ENCODE measurements at regions not wholly inside any gene's neighbourhood (a gene's known extent, or its start where the extent isn't known, plus 50 kb on each side); places are given as distances from the start of the nearest gene placed in this dataset.

- H3K9me3 ChIP-seq (ENCODE audit: control insufficient read depth in 2 of 3, insufficient read depth in 1 of 3, low read length in 3 of 3): no peaks in the 10 kb centered on the region
- H3K27ac ChIP-seq (ENCODE audit: low read depth in 2 of 2, low read length in 2 of 2): no peak overlapping the region
- DNase-seq: no peak
- H3K27me3 ChIP-seq (ENCODE audit: control insufficient read depth, insufficient read depth, low read length): no peaks in the 10 kb centered on the region
- H3K9ac ChIP-seq (ENCODE audit: low read length in 3 of 3): no peak overlapping the region
- no peaks in the 10 kb centered on the region for H3K4me1 ChIP-seq (ENCODE audit: control insufficient read depth in 2 of 3, insufficient read depth in 2 of 3, low read depth in 1 of 3, low read length in 3 of 3)
- TF ChIP-seq, protein P1, sequence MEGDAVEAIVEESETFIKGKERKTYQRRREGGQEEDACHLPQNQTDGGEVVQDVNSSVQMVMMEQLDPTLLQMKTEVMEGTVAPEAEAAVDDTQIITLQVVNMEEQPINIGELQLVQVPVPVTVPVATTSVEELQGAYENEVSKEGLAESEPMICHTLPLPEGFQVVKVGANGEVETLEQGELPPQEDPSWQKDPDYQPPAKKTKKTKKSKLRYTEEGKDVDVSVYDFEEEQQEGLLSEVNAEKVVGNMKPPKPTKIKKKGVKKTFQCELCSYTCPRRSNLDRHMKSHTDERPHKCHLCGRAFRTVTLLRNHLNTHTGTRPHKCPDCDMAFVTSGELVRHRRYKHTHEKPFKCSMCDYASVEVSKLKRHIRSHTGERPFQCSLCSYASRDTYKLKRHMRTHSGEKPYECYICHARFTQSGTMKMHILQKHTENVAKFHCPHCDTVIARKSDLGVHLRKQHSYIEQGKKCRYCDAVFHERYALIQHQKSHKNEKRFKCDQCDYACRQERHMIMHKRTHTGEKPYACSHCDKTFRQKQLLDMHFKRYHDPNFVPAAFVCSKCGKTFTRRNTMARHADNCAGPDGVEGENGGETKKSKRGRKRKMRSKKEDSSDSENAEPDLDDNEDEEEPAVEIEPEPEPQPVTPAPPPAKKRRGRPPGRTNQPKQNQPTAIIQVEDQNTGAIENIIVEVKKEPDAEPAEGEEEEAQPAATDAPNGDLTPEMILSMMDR (IDR thresholded peaks at IDR 0.05; ENCODE audit: borderline replicate concordance, extremely low read depth, insufficient read depth): no peak
- no peak for FAIRE-seq
- no peaks in the 10 kb centered on the region for H3K36me3 ChIP-seq (ENCODE audit: control insufficient read depth in 2 of 3, insufficient read depth in 3 of 3, low read length in 3 of 3)
- no peak overlapping the region for H3K4me3 ChIP-seq (ENCODE audit: low read length in 3 of 3)
- intact Hi-C loops (cut with DNase I): no loop called here
These were observed 553.6 kb upstream of the GHITM start for GRCh38 chr10:83585686-83586085.

GRCh38 chr10:83592337-83592935 lies 546.9 kb upstream of the GHITM start:
- Histone ChIP-seq H3K9me3 (ENCODE audit: control insufficient read depth in 2 of 3, insufficient read depth in 1 of 3, low read length in 3 of 3) (peaks cover 0 to 9% (median 0%) of the 10 kb centered on the region in 3 donors), H3K36me3 (ENCODE audit: control insufficient read depth in 2 of 3, insufficient read depth in 3 of 3, low read length in 3 of 3) (no peaks in the 10 kb centered on the region), H3K27ac (ENCODE audit: low read depth in 2 of 2, low read length in 2 of 2) (no peak overlapping the region), H3K9ac (ENCODE audit: low read length in 3 of 3) (no peak overlapping the region), H3K27me3 (ENCODE audit: control insufficient read depth, insufficient read depth, low read length) (no peaks in the 10 kb centered on the region), H3K4me3 (ENCODE audit: low read length in 3 of 3) (no peak overlapping the region), H3K4me1 (ENCODE audit: control insufficient read depth in 2 of 3, insufficient read depth in 2 of 3, low read depth in 1 of 3, low read length in 3 of 3) (no peaks in the 10 kb centered on the region)
- TF ChIP-seq, protein P1 (IDR thresholded peaks at IDR 0.05; ENCODE audit: borderline replicate concordance, extremely low read depth, insufficient read depth): no peak
- no peak for FAIRE-seq
- DNase-seq: no peak
- intact Hi-C loops (cut with DNase I): no loop called here

- H3K27me3 ChIP-seq (ENCODE audit: control insufficient read depth, insufficient read depth, low read length): no peaks in the 10 kb centered on the region
These were observed 535.6 kb upstream of the GHITM start for GRCh38 chr10:83603708-83604107.

More at GRCh38 chr10:83603708-83604107, 535.6 kb upstream of the GHITM start:
- H3K36me3 ChIP-seq (ENCODE audit: control insufficient read depth in 2 of 3, insufficient read depth in 3 of 3, low read length in 3 of 3): no peaks in the 10 kb centered on the region
- intact Hi-C loops (cut with DNase I): no loop called here
- DNase-seq (no peak), FAIRE-seq (no peak)
- H3K4me1 ChIP-seq (ENCODE audit: control insufficient read depth in 2 of 3, insufficient read depth in 2 of 3, low read depth in 1 of 3, low read length in 3 of 3): no peaks in the 10 kb centered on the region
- H3K9ac ChIP-seq (ENCODE audit: low read length in 3 of 3): no peak overlapping the region
- TF ChIP-seq, protein P1 (IDR thresholded peaks at IDR 0.05; ENCODE audit: borderline replicate concordance, extremely low read depth, insufficient read depth): no peak
- H3K27ac ChIP-seq (ENCODE audit: low read depth in 2 of 2, low read length in 2 of 2): no peak overlapping the region
- H3K4me3 ChIP-seq (ENCODE audit: low read length in 3 of 3): no peak overlapping the region
- H3K9me3 ChIP-seq (ENCODE audit: control insufficient read depth in 2 of 3, insufficient read depth in 1 of 3, low read length in 3 of 3): no peaks in the 10 kb centered on the region
